H1 (cell line): ENCODE measurements at regions not wholly inside any gene's neighbourhood (a gene's known extent, or its start where the extent isn't known, plus 50 kb on each side); places are given as distances from the start of the nearest gene placed in this dataset.

Experiments used
- CTCF ChIA-PET: fragments of 300-600 bp; sonication (Branson Sonifier 250); formaldehyde crosslinking; loops from one replicate; lab custom pipeline; 2021; ENCODE audit not compliant: partially characterized antibody; lab: Charles Lee
- POLR2A ChIA-PET: fragments of 300-600 bp; sonication (Branson Sonifier 250); formaldehyde crosslinking; loops from one replicate; lab custom pipeline; 2021; ENCODE audit warnings: inconsistent platforms; ENCODE audit not compliant: partially characterized antibody; lab: Charles Lee
- DNase-seq, 2 experiments: peaks; one replicate each; pipeline versions ENCODE4 v3.0.0 to v3.0.0-alpha.2; 2010 to 2022; ENCODE audit warnings: low spot score in 2 of 2, low read depth in 1 of 2, mixed read lengths in 1 of 2
- FAIRE-seq: peaks from 2 replicates; lab custom pipeline; 2011; peaks lifted over from hg19 to GRCh38; lab: Jason Lieb, UNC
- H2AFZ ChIP-seq: 2 replicates; pipeline ENCODE4 v1.8.1; 2012; ENCODE audit warnings: low read length, inconsistent platforms
- H2AK5ac ChIP-seq: 2 replicates; pipeline ENCODE4 v1.6.1; 2013; ENCODE audit warnings: low read depth, low read length
- H2BK120ac ChIP-seq: replicated peaks from 2 replicates; pipeline ENCODE3; 2013; ENCODE audit warnings: low read depth, low read length, inconsistent platforms
- H2BK12ac ChIP-seq: 2 replicates; pipeline ENCODE4 v1.6.1; 2013; ENCODE audit warnings: low read depth, low read length
- H2BK15ac ChIP-seq: 2 replicates; pipeline ENCODE4 v1.6.1; 2013; ENCODE audit warnings: low read length
- H2BK20ac ChIP-seq: 2 replicates; pipeline ENCODE4 v1.6.1; 2013; ENCODE audit warnings: low read length
- H2BK5ac ChIP-seq: 2 replicates; pipeline ENCODE4 v1.6.1; 2013; ENCODE audit warnings: low read depth, low read length
- H3K14ac ChIP-seq: 2 replicates; pipeline ENCODE4 v1.6.1; 2013; ENCODE audit warnings: inconsistent platforms; ENCODE audit not compliant: insufficient read length
- H3K18ac ChIP-seq: 2 replicates; pipeline ENCODE4 v1.6.1; 2013; ENCODE audit warnings: low read length; ENCODE audit errors: extremely low read depth
- H3K23ac ChIP-seq: 2 replicates; pipeline ENCODE4 v1.6.1; 2013; ENCODE audit warnings: inconsistent platforms; ENCODE audit not compliant: insufficient read length
- H3K23me2 ChIP-seq: 2 replicates; pipeline ENCODE4 v1.6.1; 2013; ENCODE audit warnings: low read depth, low read length
- H3K27ac ChIP-seq: 2 replicates; pipeline ENCODE4 v1.6.1; 2011; ENCODE audit warnings: low read depth, low read length, inconsistent platforms
- H3K27me3 ChIP-seq, 4 experiments: replicated peaks in 1 of 4; 1 replicate in 1 of 4; 2 replicates in 3 of 4; pipeline versions ENCODE4 v1.6.1 to v1.8.1; 2011 to 2013; ENCODE audit warnings: low read length in 3 of 4, mild to moderate bottlenecking in 3 of 4, inconsistent platforms in 2 of 4, mixed read lengths in 2 of 4, moderate library complexity in 1 of 4; ENCODE audit not compliant: control insufficient read depth in 3 of 4, insufficient read depth in 3 of 4; ENCODE audit errors: extremely low read depth in 1 of 4
- H3K36me3 ChIP-seq, 4 experiments: 2 replicates each; pipeline versions ENCODE4 v1.6.1 to v1.8.1; 2011 to 2013; ENCODE audit warnings: mild to moderate bottlenecking in 4 of 4, low read length in 3 of 4, moderate library complexity in 2 of 4, control low read depth in 1 of 4, inconsistent platforms in 1 of 4; ENCODE audit not compliant: insufficient read depth in 4 of 4, control insufficient read depth in 2 of 4
- H3K4ac ChIP-seq: replicated peaks from 2 replicates; pipeline ENCODE3; 2013; ENCODE audit warnings: low read length, low read depth, mixed read lengths, inconsistent platforms; ENCODE audit not compliant: insufficient read length
- H3K4me1 ChIP-seq, 4 experiments: replicated peaks in 1 of 4; 1 replicate in 1 of 4; 2 replicates in 3 of 4; pipeline versions ENCODE4 v1.6.1 to v1.8.1; 2011 to 2013; ENCODE audit warnings: low read length in 3 of 4, inconsistent platforms in 2 of 4, mixed read lengths in 1 of 4; ENCODE audit not compliant: insufficient read depth in 4 of 4, control insufficient read depth in 3 of 4
- H3K4me2 ChIP-seq, 2 experiments: 2 replicates each; pipeline versions ENCODE4 v1.6.1 to v1.8.1; 2011 to 2013; ENCODE audit warnings: low read depth in 2 of 2, low read length in 2 of 2, control low read depth in 1 of 2, inconsistent platforms in 1 of 2, mild to moderate bottlenecking in 1 of 2; ENCODE audit not compliant: insufficient read depth in 1 of 2
- H3K4me3 ChIP-seq, 4 experiments: fragments of 200-600, 300-600 bp in 1 of 4; sonication (generic), shearing (Covaris generic), sonication (Bioruptor Twin) in 1 of 4; 2 replicates each; pipeline versions ENCODE4 v1.5.1 to v1.8.1; 2011 to 2016; ENCODE audit warnings: low read length in 4 of 4, low read depth in 3 of 4, control low read depth in 2 of 4, inconsistent platforms in 2 of 4, mild to moderate bottlenecking in 2 of 4, mixed read lengths in 1 of 4, moderate library complexity in 1 of 4; ENCODE audit not compliant: insufficient read depth in 2 of 4; ENCODE audit errors: extremely low read depth in 1 of 4
- H3K56ac ChIP-seq: replicated peaks from 2 replicates; pipeline ENCODE3; 2013; ENCODE audit warnings: low read depth, mild to moderate bottlenecking, mixed read lengths, low read length, inconsistent platforms; ENCODE audit not compliant: insufficient read length
- H3K79me1 ChIP-seq: 2 replicates; pipeline ENCODE4 v1.6.1; 2013; ENCODE audit warnings: low read depth, low read length, control low read depth
- H3K79me2 ChIP-seq, 2 experiments: 2 replicates each; pipeline versions ENCODE4 v1.6.1 to v1.8.1; 2012 to 2013; ENCODE audit warnings: low read length in 2 of 2, mild to moderate bottlenecking in 2 of 2, inconsistent platforms in 1 of 2; ENCODE audit not compliant: insufficient read depth in 2 of 2, control insufficient read depth in 1 of 2
- H3K9ac ChIP-seq, 4 experiments: replicated peaks in 1 of 4; 1 replicate in 1 of 4; 2 replicates in 3 of 4; pipeline versions ENCODE4 v1.6.1 to v1.8.1; 2011 to 2013; ENCODE audit warnings: low read depth in 3 of 4, low read length in 3 of 4, control low read depth in 2 of 4, mild to moderate bottlenecking in 2 of 4, moderate library complexity in 2 of 4, inconsistent platforms in 1 of 4; ENCODE audit errors: extremely low read depth in 1 of 4
- H3K9me3 ChIP-seq, 2 experiments: 2 replicates each; pipeline versions ENCODE4 v1.6.1 to v1.8.1; 2012 to 2013; ENCODE audit warnings: mild to moderate bottlenecking in 2 of 2, moderate library complexity in 2 of 2, control low read depth in 1 of 2, inconsistent platforms in 1 of 2, low read depth in 1 of 2, low read length in 1 of 2, mixed read lengths in 1 of 2; ENCODE audit not compliant: insufficient read depth in 2 of 2
- H4K20me1 ChIP-seq, 2 experiments: replicated peaks in 1 of 2; 2 replicates each; pipeline versions ENCODE3 to v1.8.1; 2011 to 2013; ENCODE audit warnings: inconsistent platforms in 2 of 2, low read length in 2 of 2, mild to moderate bottlenecking in 1 of 2; ENCODE audit not compliant: insufficient read depth in 2 of 2, control insufficient read depth in 1 of 2
- H4K5ac ChIP-seq: 2 replicates; pipeline ENCODE4 v1.6.1; 2013; ENCODE audit warnings: low read length, low read depth, mixed read lengths, inconsistent platforms; ENCODE audit not compliant: insufficient read length
- H4K8ac ChIP-seq: 2 replicates; pipeline ENCODE4 v1.8.0; 2013; ENCODE audit warnings: mild to moderate bottlenecking, moderate library complexity, low read length, inconsistent platforms; ENCODE audit not compliant: insufficient read depth; ENCODE audit errors: extremely low read depth
- H4K91ac ChIP-seq: replicated peaks from 2 replicates; pipeline ENCODE3; 2013; ENCODE audit warnings: low read length, mixed read lengths, inconsistent platforms; ENCODE audit not compliant: insufficient read length
- CTCF ChIP-seq, 3 experiments: IDR thresholded peaks; 1 replicate in 2 of 3; 2 replicates in 1 of 3; pipeline versions ENCODE4 v1.5.1 to v1.6.1; 2011; ENCODE audit warnings: low read length in 3 of 3, mild to moderate bottlenecking in 3 of 3, inconsistent platforms in 2 of 3, low read depth in 1 of 3, moderate library complexity in 1 of 3; ENCODE audit not compliant: insufficient read depth in 1 of 3; ENCODE audit errors: control extremely low read depth in 1 of 3
- E2F6 ChIP-seq: IDR thresholded peaks from 2 replicates; pipeline ENCODE4 v1.6.1; 2012; ENCODE audit warnings: inconsistent platforms
- KDM4A ChIP-seq: IDR thresholded peaks from one replicate; pipeline ENCODE4 v1.7.1; 2012; ENCODE audit warnings: low read depth, mild to moderate bottlenecking, moderate library complexity, low read length, inconsistent platforms; ENCODE audit not compliant: severe bottlenecking
- POLR2AphosphoS5 ChIP-seq: IDR thresholded peaks from 2 replicates; pipeline ENCODE4 v1.6.1; 2011; ENCODE audit warnings: low read depth, low read length
- RFX5 ChIP-seq: IDR thresholded peaks from 2 replicates; pipeline ENCODE4 v1.6.1; 2011; ENCODE audit warnings: low read depth, low read length, improper control_type of control experiment, borderline replicate concordance
- RXRA ChIP-seq: IDR thresholded peaks from 2 replicates; pipeline ENCODE4 v1.6.1; 2011; ENCODE audit warnings: low read depth, mild to moderate bottlenecking, low read length, moderate library complexity; ENCODE audit not compliant: insufficient read depth
- SAP30 ChIP-seq: fragments of 300-600 bp; sonication (generic); IDR thresholded peaks from 2 replicates; pipeline ENCODE4 v1.7.1; 2012; ENCODE audit warnings: low read length, moderate library complexity, mild to moderate bottlenecking, inconsistent platforms; ENCODE audit not compliant: insufficient read depth, insufficient replicate concordance
- TAF1 ChIP-seq: IDR thresholded peaks from 2 replicates; pipeline ENCODE4 v1.6.1; 2011; ENCODE audit warnings: mild to moderate bottlenecking, low read depth, low read length
- TAF7 ChIP-seq: optimal IDR thresholded peaks from 2 replicates; pipeline ENCODE3; 2011; ENCODE audit warnings: low read depth, mild to moderate bottlenecking, inconsistent platforms, low read length, moderate library complexity, borderline replicate concordance
- WGBS, 2 experiments: shearing (Covaris generic) in 1 of 2; methylation state at CpG; one replicate each; pipeline versions ENCODE4 v1.1.6 to v1.1.7; 2013 to 2015; ENCODE audit warnings: low lambda C conversion rate in 2 of 2, mixed read lengths in 2 of 2, inconsistent platforms in 1 of 2, low coverage in 1 of 2, missing lambda C conversion rate in 1 of 2; ENCODE audit not compliant: insufficient replicate concordance in 2 of 2, insufficient coverage in 1 of 2, insufficient read length in 1 of 2; ENCODE audit errors: extremely low coverage in 1 of 2, missing lambda C conversion rate in 1 of 2; 5-methylcytosine and 5-hydroxymethylcytosine counted together

- Histone ChIP-seq H3K9me3 (no peaks in the 10 kb centered on the region), H4K5ac (no peak overlapping the region), H3K79me1 (no peaks in the 10 kb centered on the region), H3K23me2 (no peaks in the 10 kb centered on the region), H3K4me1 (peaks cover 0 to 3% (median 0%) of the 10 kb centered on the region in 4 experiments; a peak in 3 of 7 replicates), H4K20me1 (no peaks in the 10 kb centered on the region), H3K14ac (no peak overlapping the region), H3K23ac (no peak overlapping the region), H4K8ac (no peak overlapping the region), H3K56ac (no peak overlapping the region), H3K27me3 (no peaks in the 10 kb centered on the region), H2BK5ac (no peak overlapping the region), H3K4me2 (no peak overlapping the region), H2BK15ac (no peak overlapping the region), H2BK120ac (no peak overlapping the region), H2AK5ac (no peak overlapping the region), H3K36me3 (no peaks in the 10 kb centered on the region), H3K79me2 (no peaks in the 10 kb centered on the region), H3K4ac (no peak overlapping the region), H3K9ac (no peak overlapping the region), H3K4me3 (no peak overlapping the region), H2BK12ac (no peak overlapping the region), H3K18ac (no peak overlapping the region), H2AFZ (no peak overlapping the region), H3K27ac (no peak overlapping the region), H2BK20ac (no peak overlapping the region), H4K91ac (no peak overlapping the region)
- POLR2A ChIA-PET, result interaction anchor here (0.6 kb wide), 1 partner anchor 257 kb away, joined by 3 read pairs; no protein-coding TSS in a partner anchor
- FAIRE-seq (no peak), DNase-seq (no peak)
- WGBS, 2 experiments, result 90% methylated on average over 8 of the region's 8 CpGs; no CpG with 5 or more reads in 1 of the 2 experiments
- CTCF ChIA-PET, result no interaction called here
- TF ChIP-seq TAF1 (no peak), TAF7 (no peak), RFX5 (no peak), CTCF (IDR thresholded peaks at IDR 0.05; ENCODE audit: control extremely low read depth in 1 of 3, insufficient read depth in 1 of 3, low read depth in 1 of 3, low read length in 3 of 3) (no peak), POLR2AphosphoS5 (no peak), KDM4A (no peak), RXRA (no peak), E2F6 (no peak), SAP30 (no peak)
These were observed 304.4 kb downstream of the WDR72 start for GRCh38 chr15:53454843-53455721.
